ENCODE measurements at regions not wholly inside any gene's neighbourhood (a gene's known extent, or its start where the extent isn't known, plus 50 kb on each side); places are given as distances from the start of the nearest gene placed in this dataset.

DNA sequence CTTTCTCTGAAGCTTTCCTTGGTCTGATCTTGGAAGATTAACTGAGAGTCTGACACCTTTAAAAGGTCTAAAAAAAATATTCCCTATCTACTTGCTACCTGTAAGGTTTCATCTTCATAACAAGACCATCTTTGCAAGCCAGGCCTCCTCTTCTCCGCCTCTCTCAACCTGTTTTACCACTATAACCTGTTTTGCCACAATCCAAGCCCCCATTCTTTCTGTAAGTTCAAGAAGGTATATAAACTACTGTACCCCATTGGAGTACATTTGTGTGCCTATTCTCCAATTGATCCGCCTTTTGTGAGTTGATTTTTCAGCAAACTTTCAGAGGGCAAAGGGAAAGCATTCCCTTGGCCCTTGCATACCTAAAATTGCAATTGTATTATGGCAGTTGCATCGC is 319.3 kb upstream of the NECTIN3 start:
- CTCF ChIA-PET, result no interaction called here
- H3K4me1 Mint-ChIP-seq (ENCODE audit: low read depth, unreplicated experiment), result peaks cover 12% of the 10 kb centered on the region
- peak; percentile 13 for DNase-seq

DNA sequence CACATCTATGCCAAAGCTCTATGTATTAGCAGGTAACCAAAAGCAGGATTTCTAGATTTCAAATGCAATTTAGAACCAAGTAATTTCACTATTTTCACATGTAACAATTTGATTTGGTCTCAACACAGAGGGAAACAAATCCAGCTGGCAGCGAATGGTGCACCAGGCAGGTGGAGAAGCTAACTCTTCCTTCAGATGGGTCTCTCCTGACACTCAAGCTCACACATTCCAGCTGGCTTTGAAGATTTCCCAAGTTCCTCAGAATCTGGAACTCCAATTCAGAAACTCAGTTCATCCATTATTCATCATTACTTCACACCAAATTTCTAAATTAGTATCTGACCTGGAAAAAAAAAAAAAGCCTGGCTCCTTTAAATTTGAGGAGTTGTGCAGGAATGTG is 318.1 kb upstream of the NECTIN3 start:
- Mint-ChIP-seq H3K27me3 (ENCODE audit: unreplicated experiment) (no peaks in the 10 kb centered on the region), H3K27ac (ENCODE audit: unreplicated experiment) (no peak overlapping the region), H3K4me1 (ENCODE audit: low read depth, unreplicated experiment) (peaks cover 12% of the 10 kb centered on the region), H3K36me3 (ENCODE audit: insufficient read depth, unreplicated experiment) (no peaks in the 10 kb centered on the region), H3K4me3 (ENCODE audit: low read depth, unreplicated experiment) (no peak overlapping the region), H3K9me3 (ENCODE audit: low read depth, unreplicated experiment) (no peaks in the 10 kb centered on the region)
- TF ChIP-seq, protein P1, sequence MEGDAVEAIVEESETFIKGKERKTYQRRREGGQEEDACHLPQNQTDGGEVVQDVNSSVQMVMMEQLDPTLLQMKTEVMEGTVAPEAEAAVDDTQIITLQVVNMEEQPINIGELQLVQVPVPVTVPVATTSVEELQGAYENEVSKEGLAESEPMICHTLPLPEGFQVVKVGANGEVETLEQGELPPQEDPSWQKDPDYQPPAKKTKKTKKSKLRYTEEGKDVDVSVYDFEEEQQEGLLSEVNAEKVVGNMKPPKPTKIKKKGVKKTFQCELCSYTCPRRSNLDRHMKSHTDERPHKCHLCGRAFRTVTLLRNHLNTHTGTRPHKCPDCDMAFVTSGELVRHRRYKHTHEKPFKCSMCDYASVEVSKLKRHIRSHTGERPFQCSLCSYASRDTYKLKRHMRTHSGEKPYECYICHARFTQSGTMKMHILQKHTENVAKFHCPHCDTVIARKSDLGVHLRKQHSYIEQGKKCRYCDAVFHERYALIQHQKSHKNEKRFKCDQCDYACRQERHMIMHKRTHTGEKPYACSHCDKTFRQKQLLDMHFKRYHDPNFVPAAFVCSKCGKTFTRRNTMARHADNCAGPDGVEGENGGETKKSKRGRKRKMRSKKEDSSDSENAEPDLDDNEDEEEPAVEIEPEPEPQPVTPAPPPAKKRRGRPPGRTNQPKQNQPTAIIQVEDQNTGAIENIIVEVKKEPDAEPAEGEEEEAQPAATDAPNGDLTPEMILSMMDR (IDR thresholded peaks at IDR 0.05; ENCODE audit: unreplicated experiment), result no peak
- CTCF ChIA-PET, result interaction anchor here (1.4 kb wide), 1 partner anchor 10 kb away, joined by 5 read pairs; no protein-coding TSS in a partner anchor
- intact Hi-C loops (cut with micrococcal nuclease; ENCODE audit: unreplicated experiment), result no loop called here
- no peak for DNase-seq
- BruUV-seq (replicated peaks), result no TSS peak

More for the DNA sequence above, 319.3 kb upstream of the NECTIN3 start:
- intact Hi-C loops (cut with micrococcal nuclease; ENCODE audit: unreplicated experiment), result no loop called here
- Mint-ChIP-seq H3K27me3 (ENCODE audit: unreplicated experiment) (no peaks in the 10 kb centered on the region), H3K4me3 (ENCODE audit: low read depth, unreplicated experiment) (no peak overlapping the region), H3K9me3 (ENCODE audit: low read depth, unreplicated experiment) (no peaks in the 10 kb centered on the region), H3K27ac (ENCODE audit: unreplicated experiment) (peak overlapping the region; percentile 50), H3K36me3 (ENCODE audit: insufficient read depth, unreplicated experiment) (no peaks in the 10 kb centered on the region)
- TF ChIP-seq, protein P1 (IDR thresholded peaks at IDR 0.05; ENCODE audit: unreplicated experiment), result no peak
- BruUV-seq (replicated peaks), result no TSS peak

GRCh38 chr3:110754212-110754916 is 317.3 kb upstream of the NECTIN3 start:
- H3K27me3 Mint-ChIP-seq (ENCODE audit: unreplicated experiment), result no peaks in the 10 kb centered on the region
- no peaks in the 10 kb centered on the region for H3K36me3 Mint-ChIP-seq (ENCODE audit: insufficient read depth, unreplicated experiment)
- no peak overlapping the region for H3K4me3 Mint-ChIP-seq (ENCODE audit: low read depth, unreplicated experiment)
- TF ChIP-seq, protein P1 (IDR thresholded peaks at IDR 0.05; ENCODE audit: unreplicated experiment), result no peak
- peaks cover 12% of the 10 kb centered on the region for H3K4me1 Mint-ChIP-seq (ENCODE audit: low read depth, unreplicated experiment)
- no peak overlapping the region for H3K27ac Mint-ChIP-seq (ENCODE audit: unreplicated experiment)
- H3K9me3 Mint-ChIP-seq (ENCODE audit: low read depth, unreplicated experiment), result no peaks in the 10 kb centered on the region
- CTCF ChIA-PET, result interaction anchor here (1.4 kb wide), 1 partner anchor 11 kb away, joined by 5 read pairs; no protein-coding TSS in a partner anchor
- intact Hi-C loops (cut with micrococcal nuclease; ENCODE audit: unreplicated experiment), result no loop called here
- BruUV-seq (replicated peaks), result no TSS peak
- DNase-seq, result no peak

GRCh38 chr3:110755345-110755744 is 316.3 kb upstream of the NECTIN3 start:
- DNase-seq, result no peak
- TF ChIP-seq, protein P1 (IDR thresholded peaks at IDR 0.05; ENCODE audit: unreplicated experiment), result no peak
- no peak overlapping the region for H3K27ac Mint-ChIP-seq (ENCODE audit: unreplicated experiment)
- CTCF ChIA-PET, result interaction anchor here (0.6 kb wide), 1 partner anchor 325 kb away, joined by 5 read pairs; no protein-coding TSS in a partner anchor
- peaks cover 12% of the 10 kb centered on the region for H3K4me1 Mint-ChIP-seq (ENCODE audit: low read depth, unreplicated experiment)
- intact Hi-C loops (cut with micrococcal nuclease; ENCODE audit: unreplicated experiment), result no loop called here
- no peaks in the 10 kb centered on the region for H3K27me3 Mint-ChIP-seq (ENCODE audit: unreplicated experiment)
- H3K4me3 Mint-ChIP-seq (ENCODE audit: low read depth, unreplicated experiment), result no peak overlapping the region
- BruUV-seq (replicated peaks), result no TSS peak
- H3K9me3 Mint-ChIP-seq (ENCODE audit: low read depth, unreplicated experiment), result no peaks in the 10 kb centered on the region
- H3K36me3 Mint-ChIP-seq (ENCODE audit: insufficient read depth, unreplicated experiment), result no peaks in the 10 kb centered on the region

Measured in Calu3 (cell line).